HG03135 (cell line): ENCODE measurements at regions not wholly inside any gene's neighbourhood (a gene's known extent, or its start where the extent isn't known, plus 50 kb on each side); places are given as distances from the start of the nearest gene placed in this dataset.

Experiments
- ATAC-seq: cut with Tn5 transposase; IDR thresholded peaks from one replicate; pipeline ENCODE4 v1.9.1; 2021; ENCODE audit warnings: mild to moderate bottlenecking, moderate library complexity; ENCODE audit not compliant: unreplicated experiment

DNA sequence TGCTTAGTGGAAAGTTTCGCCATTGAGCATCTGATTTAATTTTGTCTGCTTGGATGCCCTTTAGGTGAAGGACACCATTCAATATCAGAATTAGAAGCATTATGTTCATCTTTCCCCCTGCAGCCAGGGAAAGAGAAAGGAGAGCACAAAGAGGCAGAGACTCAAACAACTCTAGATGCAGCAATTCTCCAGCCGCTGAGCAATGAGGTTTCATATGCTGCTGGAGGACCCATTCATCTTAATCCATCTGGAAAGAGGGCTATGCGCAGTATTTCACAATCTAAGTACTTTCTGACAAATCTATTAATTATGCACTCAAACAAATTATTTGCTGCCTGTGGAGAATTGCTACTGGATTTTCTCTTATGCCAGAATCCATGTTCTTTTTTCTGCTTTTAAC lies 527.0 kb upstream of the TUSC1 start:
- ATAC-seq = no peak

GRCh38 chr9:26193237-26193636 lies 515.0 kb upstream of the TUSC1 start:
- no peak for ATAC-seq

DNA sequence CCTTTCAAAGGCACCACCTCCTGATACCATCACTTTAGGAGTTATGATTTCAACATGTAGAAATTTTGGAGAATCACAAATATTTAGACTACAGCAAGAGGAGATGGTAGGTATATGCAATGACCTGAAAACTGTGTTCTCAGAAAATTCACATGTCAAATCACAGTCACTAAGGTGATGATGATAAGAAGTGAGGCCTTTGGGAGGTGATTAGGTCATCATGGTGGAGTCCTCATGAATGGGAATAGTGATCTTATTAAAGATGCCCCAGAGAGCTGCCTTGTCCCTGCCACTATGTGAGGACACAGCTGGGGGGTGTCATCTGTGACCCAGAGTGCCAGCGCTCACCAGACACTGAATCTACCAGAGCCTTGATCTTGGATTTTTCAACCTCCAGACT lies 513.5 kb upstream of the TUSC1 start:
- ATAC-seq = no peak

DNA sequence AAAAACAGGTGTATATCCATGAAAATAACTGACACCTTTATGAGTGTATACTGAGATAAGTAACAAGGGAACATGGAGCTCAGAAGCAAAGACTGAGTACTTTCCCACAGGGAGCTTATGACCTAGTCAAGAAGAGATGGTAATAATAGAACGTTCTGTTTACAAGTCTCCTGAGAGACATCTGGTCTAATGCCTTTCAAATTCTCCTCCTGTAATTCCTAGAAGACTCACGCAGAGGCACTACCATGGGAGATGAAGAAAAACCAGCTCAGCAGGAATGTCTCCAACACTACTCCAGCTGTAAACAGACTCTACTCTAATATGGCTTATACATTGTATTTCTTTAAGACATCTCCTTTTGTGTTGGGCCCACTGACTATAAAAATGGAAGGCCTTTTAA lies 503.6 kb upstream of the TUSC1 start:
- ATAC-seq = no peak

DNA sequence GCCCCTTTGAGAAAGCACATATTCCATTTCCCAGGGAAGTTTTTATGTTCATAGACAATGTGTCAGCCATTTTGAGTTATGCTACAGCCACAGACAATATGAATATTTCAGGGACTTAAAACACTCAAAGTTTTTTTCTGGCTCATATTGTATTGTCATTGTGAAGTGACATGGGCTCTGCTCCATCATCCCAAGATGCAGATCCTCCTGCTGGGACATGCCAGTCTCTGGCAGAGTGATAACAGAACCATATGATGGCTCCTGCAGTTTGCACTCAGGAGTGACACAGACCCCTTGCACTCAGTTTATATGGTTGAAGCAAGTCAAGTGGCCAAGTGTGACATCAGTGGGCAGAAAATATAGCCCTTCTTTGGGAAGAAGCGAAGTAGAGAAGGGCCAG lies 498.4 kb upstream of the TUSC1 start:
- no peak for ATAC-seq

GRCh38 chr9:26175264-26175663 lies 497.0 kb upstream of the TUSC1 start:
- no peak for ATAC-seq

GRCh38 chr9:26172301-26172700 lies 494.1 kb upstream of the TUSC1 start:
- no peak for ATAC-seq

GRCh38 chr9:26171691-26172090 lies 493.4 kb upstream of the TUSC1 start:
- no peak for ATAC-seq

GRCh38 chr9:26170190-26170589 lies 491.9 kb upstream of the TUSC1 start:
- ATAC-seq = no peak

GRCh38 chr9:26169708-26170107 lies 491.5 kb upstream of the TUSC1 start:
- no peak for ATAC-seq

GRCh38 chr9:26166537-26166936 lies 488.3 kb upstream of the TUSC1 start:
- ATAC-seq = no peak

DNA sequence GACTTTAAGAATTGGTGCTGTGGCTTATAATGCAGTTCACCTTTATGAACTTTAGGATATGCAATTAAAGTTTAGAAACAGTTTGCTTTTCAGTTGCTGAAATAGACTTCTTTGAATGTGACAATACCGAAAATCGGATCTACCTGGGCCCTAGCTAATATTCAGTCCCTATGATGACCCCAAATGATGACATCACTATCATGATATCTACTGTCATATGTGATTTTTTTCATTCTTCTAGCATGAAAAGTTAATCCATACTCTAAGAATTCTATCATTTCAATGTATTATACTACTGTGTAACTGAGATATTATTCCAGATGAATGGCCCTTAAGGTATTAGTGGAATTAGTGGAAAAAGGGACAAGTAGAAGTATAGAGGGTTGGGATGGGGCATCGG lies 487.2 kb upstream of the TUSC1 start:
- no peak for ATAC-seq

DNA sequence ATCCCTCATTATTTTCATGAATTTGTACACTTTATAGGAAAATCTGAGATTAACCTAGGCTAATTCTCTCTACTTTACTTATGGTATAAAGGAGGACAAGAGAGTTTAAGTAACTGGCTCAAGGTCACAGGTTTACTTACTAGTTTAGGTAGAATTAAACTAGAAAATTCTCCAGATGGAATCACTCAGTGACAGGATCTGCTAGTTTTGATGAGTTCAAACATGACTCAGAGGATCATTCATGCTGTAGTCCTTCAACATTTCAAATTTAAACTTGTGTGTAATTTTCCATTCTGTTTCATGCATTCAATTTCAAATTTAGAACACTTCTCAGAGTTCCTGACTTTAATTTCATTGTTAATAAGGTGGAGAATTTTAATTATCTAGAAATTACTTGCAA lies 485.7 kb upstream of the TUSC1 start:
- ATAC-seq = no peak

DNA sequence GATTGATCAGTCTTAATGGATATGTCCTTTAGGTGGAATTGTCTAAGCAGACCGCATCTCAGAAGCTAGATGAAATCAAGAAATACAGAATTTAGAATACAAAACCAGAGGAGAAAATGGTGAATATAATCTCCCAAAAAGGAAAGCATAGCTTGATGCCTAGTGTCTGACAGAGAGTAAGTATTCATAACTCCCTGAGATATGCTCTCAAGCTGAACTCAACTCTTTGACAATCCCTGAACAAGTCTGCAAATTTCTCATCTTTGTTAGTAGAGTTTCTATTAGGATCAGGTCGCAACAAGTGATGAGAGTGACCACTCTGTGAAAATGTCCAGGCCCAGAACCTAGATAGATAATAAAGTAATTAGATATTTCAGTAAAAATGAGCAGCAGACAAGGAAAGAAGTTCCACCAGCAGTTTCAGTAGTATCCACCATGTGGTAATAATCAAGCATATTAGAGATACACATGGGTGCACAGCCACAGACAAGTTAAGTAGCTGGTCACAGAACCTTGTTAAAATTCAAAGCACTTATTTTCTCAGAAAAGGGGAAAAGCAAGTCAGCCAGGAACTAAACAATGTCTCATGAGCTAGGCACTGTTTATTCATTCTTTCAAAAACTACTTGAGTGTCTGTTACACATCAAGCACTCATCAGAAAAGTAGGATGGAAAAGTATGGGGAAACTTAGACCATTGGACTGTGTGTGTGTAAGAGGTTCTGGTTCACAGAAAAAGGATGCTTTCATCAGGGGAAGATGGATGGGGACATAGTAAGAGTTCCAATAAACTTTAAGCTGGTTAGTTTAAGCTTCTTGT lies 481.5 kb upstream of the TUSC1 start:
- no peak for ATAC-seq

DNA sequence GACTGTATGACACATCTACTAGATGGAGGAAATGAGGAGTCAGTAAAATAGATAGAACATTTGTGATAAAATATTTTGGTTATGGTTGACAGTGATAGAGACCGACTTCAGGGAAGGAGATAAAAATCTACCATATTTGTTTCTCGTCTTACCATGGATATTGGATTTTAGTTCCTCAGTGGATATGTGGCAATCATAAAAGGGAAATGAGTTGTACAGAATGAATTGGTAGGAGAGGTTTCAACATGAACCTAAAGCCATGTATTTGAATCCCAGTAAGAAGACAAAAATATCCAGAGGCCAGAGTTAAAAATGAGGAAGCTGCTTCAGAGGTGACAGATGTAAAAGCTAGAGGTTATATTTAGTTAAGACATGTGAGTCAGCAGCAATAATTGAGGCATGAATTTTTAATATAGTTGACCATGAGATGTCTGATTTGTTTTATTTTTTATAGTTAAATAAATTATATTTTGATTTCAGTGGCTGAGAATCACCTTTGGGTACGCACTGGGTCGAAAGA lies 480.4 kb upstream of the TUSC1 start:
- ATAC-seq = no peak

DNA sequence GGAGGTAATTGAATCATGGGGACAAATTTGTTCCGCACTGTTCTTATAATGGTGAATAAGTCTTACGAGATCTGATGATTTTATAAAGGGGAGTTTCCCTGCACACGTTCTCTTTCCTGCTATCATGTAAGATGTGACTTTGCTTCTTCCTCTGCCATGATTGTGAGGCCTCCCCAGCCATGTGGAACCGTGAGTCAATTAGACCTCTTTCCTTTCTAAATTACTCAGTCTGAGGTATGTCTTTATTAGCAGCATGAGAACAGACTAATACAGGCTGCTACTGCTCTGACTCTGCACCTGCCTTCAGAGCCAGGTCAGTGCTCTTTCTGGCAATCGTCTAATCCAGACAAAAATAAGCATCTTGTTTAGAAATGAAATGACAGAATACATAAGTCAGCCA lies 479.2 kb upstream of the TUSC1 start:
- no peak for ATAC-seq

DNA sequence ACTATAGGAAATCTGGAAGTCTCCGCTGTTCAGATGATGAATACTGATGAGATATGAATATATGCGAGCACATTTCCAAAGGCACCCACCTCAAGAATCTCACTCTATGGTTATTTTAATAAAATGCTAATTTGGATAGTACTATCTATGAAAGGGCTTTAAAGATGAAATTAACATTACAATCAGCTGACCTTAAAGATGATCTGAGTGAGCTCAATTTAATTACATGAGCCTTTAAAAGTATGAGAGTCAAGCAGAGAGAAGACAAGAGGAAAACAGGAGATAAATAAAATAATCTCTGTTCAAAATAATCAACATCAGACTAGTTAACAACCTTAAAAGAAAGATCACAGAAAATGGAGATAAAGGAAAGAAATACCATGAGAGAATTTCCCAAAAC lies 474.1 kb upstream of the TUSC1 start:
- no peak for ATAC-seq

DNA sequence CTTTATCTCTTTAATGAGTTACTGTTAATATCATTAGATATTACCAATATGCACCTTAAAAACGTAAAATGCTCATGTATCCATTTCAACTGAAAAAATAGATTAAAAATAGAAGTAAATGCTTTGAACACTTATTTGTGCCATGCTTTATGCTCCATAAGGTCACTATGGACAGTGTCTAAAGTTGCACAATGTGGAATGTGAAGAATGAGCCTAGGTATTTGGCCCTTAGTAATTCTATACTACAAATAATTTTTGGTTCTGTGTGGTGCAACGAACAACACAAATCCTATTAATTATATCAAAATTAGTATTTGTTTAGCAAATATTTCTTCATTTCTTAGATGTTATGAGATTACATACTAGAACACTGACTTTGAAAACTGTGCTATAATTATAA lies 469.9 kb upstream of the TUSC1 start:
- no peak for ATAC-seq

GRCh38 chr9:26145938-26146337 lies 467.7 kb upstream of the TUSC1 start:
- ATAC-seq = no peak

- ATAC-seq = no peak
These were observed 464.4 kb upstream of the TUSC1 start for GRCh38 chr9:26142631-26143030.

GRCh38 chr9:26142201-26142600 lies 464.0 kb upstream of the TUSC1 start:
- ATAC-seq = no peak

GRCh38 chr9:26133537-26133936 lies 455.3 kb upstream of the TUSC1 start:
- no peak for ATAC-seq

- ATAC-seq = no peak
These were observed 454.6 kb upstream of the TUSC1 start for GRCh38 chr9:26132746-26133312.
